Activated CD8-positive, alpha-beta T cell treated with anti-CD3 and anti-CD28 coated beads, Interleukin-2, amount 10 ng/mL, durations not matched to agents 7 days and 5 days (primary cell): ENCODE measurements at regions not wholly inside any gene's neighbourhood (a gene's known extent, or its start where the extent isn't known, plus 50 kb on each side); places are given as distances from the start of the nearest gene placed in this dataset.

ENCODE experiments used
- ATAC-seq: fragments of 150-1000 bp; cut with Tn5 transposase; one replicate; pipeline ENCODE4 v1.10.0; 2021; ENCODE audit warnings: moderate library complexity
- CTCF ChIA-PET: fragments of 350-600 bp; sonication (Branson Sonifier 250); formaldehyde crosslinking; loops from one replicate; lab custom pipeline; 2021; ENCODE audit warnings: antibody characterized with exemption; lab: Charles Lee
- POLR2A ChIA-PET: fragments of 350-600 bp; sonication (Branson Sonifier 250); formaldehyde crosslinking; loops from one replicate; lab custom pipeline; 2021; ENCODE audit warnings: antibody characterized with exemption; lab: Charles Lee
- DNase-seq: peaks from one replicate; pipeline ENCODE4 v3.0.0-alpha.2; 2020
- H3K27ac Mint-ChIP-seq: one replicate; pipeline ENCODE4 v1.8.0; 2021; ENCODE audit warnings: mild to moderate bottlenecking, mixed read lengths
- H3K27me3 Mint-ChIP-seq: one replicate; pipeline ENCODE4 v1.8.0; 2021; ENCODE audit warnings: low read depth, mixed read lengths
- H3K36me3 Mint-ChIP-seq: one replicate; pipeline ENCODE4 v1.8.0; 2021; ENCODE audit warnings: low read depth, mixed read lengths
- H3K4me1 Mint-ChIP-seq: one replicate; pipeline ENCODE4 v1.8.0; 2021; ENCODE audit warnings: low read depth, mixed read lengths
- H3K4me3 Mint-ChIP-seq: one replicate; pipeline ENCODE4 v1.8.0; 2021; ENCODE audit warnings: mild to moderate bottlenecking, mixed read lengths
- H3K9me3 Mint-ChIP-seq: one replicate; pipeline ENCODE4 v1.8.0; 2022; ENCODE audit warnings: mixed read lengths; ENCODE audit not compliant: insufficient read depth

GRCh38 chr3:166481340-166481739 lies 644.1 kb upstream of the BCHE start:
- Mint-ChIP-seq H3K4me1 (no peaks in the 10 kb centered on the region), H3K27me3 (no peaks in the 10 kb centered on the region), H3K27ac (no peak overlapping the region), H3K36me3 (no peaks in the 10 kb centered on the region), H3K9me3 (peaks cover 24% of the 10 kb centered on the region), H3K4me3 (no peak overlapping the region)
- no peak for ATAC-seq
- CTCF ChIA-PET = no interaction called here
- POLR2A ChIA-PET = no interaction called here
- no peak for DNase-seq

GRCh38 chr3:166478356-166478755 lies 641.1 kb upstream of the BCHE start:
- no peaks in the 10 kb centered on the region for H3K36me3 Mint-ChIP-seq
- no peak overlapping the region for H3K4me3 Mint-ChIP-seq
- H3K27ac Mint-ChIP-seq = no peak overlapping the region
- CTCF ChIA-PET = no interaction called here
- POLR2A ChIA-PET = no interaction called here
- DNase-seq (no peak), ATAC-seq (no peak)
- peaks cover 16% of the 10 kb centered on the region for H3K9me3 Mint-ChIP-seq
- no peaks in the 10 kb centered on the region for H3K27me3 Mint-ChIP-seq
- H3K4me1 Mint-ChIP-seq = no peaks in the 10 kb centered on the region

- no peaks in the 10 kb centered on the region for H3K27me3 Mint-ChIP-seq
- ChIA-PET CTCF (no interaction called here), POLR2A (no interaction called here)
- H3K36me3 Mint-ChIP-seq = no peaks in the 10 kb centered on the region
- no peaks in the 10 kb centered on the region for H3K9me3 Mint-ChIP-seq
- ATAC-seq (no peak), DNase-seq (no peak)
- no peak overlapping the region for H3K27ac Mint-ChIP-seq
- no peaks in the 10 kb centered on the region for H3K4me1 Mint-ChIP-seq
- no peak overlapping the region for H3K4me3 Mint-ChIP-seq
These were observed 636.3 kb upstream of the BCHE start for GRCh38 chr3:166473501-166473900.

- ATAC-seq = no peak
- Mint-ChIP-seq H3K36me3 (no peaks in the 10 kb centered on the region), H3K27ac (no peak overlapping the region), H3K4me1 (no peaks in the 10 kb centered on the region), H3K9me3 (peaks cover 4% of the 10 kb centered on the region), H3K4me3 (no peak overlapping the region), H3K27me3 (no peaks in the 10 kb centered on the region)
- POLR2A ChIA-PET = no interaction called here
- CTCF ChIA-PET = no interaction called here
- DNase-seq = no peak
These were observed 634.8 kb upstream of the BCHE start for GRCh38 chr3:166472015-166472414.

- Mint-ChIP-seq H3K36me3 (no peaks in the 10 kb centered on the region), H3K4me1 (no peaks in the 10 kb centered on the region), H3K27ac (no peak overlapping the region), H3K27me3 (no peaks in the 10 kb centered on the region), H3K9me3 (peaks cover 4% of the 10 kb centered on the region), H3K4me3 (no peak overlapping the region)
- DNase-seq = no peak
- ChIA-PET POLR2A (no interaction called here), CTCF (no interaction called here)
- no peak for ATAC-seq
These were observed 634.0 kb upstream of the BCHE start for GRCh38 chr3:166471074-166471767.

GRCh38 chr3:166462891-166463470 lies 625.8 kb upstream of the BCHE start:
- no peak for DNase-seq
- ATAC-seq = no peak
- H3K4me1 Mint-ChIP-seq = no peaks in the 10 kb centered on the region
- ChIA-PET POLR2A (no interaction called here), CTCF (no interaction called here)
- H3K4me3 Mint-ChIP-seq = no peak overlapping the region
- no peak overlapping the region for H3K27ac Mint-ChIP-seq
- peaks cover 12% of the 10 kb centered on the region for H3K9me3 Mint-ChIP-seq
- no peaks in the 10 kb centered on the region for H3K27me3 Mint-ChIP-seq
- H3K36me3 Mint-ChIP-seq = no peaks in the 10 kb centered on the region

GRCh38 chr3:166461626-166462025 lies 624.4 kb upstream of the BCHE start:
- DNase-seq (no peak), ATAC-seq (no peak)
- H3K27ac Mint-ChIP-seq = no peak overlapping the region
- ChIA-PET CTCF (no interaction called here), POLR2A (no interaction called here)
- no peaks in the 10 kb centered on the region for H3K4me1 Mint-ChIP-seq
- H3K27me3 Mint-ChIP-seq = no peaks in the 10 kb centered on the region
- H3K4me3 Mint-ChIP-seq = no peak overlapping the region
- H3K36me3 Mint-ChIP-seq = no peaks in the 10 kb centered on the region
- peaks cover 8% of the 10 kb centered on the region for H3K9me3 Mint-ChIP-seq

- Mint-ChIP-seq H3K9me3 (peaks cover 8% of the 10 kb centered on the region), H3K27me3 (no peaks in the 10 kb centered on the region), H3K4me3 (no peak overlapping the region), H3K4me1 (no peaks in the 10 kb centered on the region), H3K27ac (no peak overlapping the region), H3K36me3 (no peaks in the 10 kb centered on the region)
- no peak for DNase-seq
- ATAC-seq = no peak
- ChIA-PET POLR2A (no interaction called here), CTCF (no interaction called here)
These were observed 620.2 kb upstream of the BCHE start for GRCh38 chr3:166457382-166457781.

GRCh38 chr3:166456286-166456685 lies 619.1 kb upstream of the BCHE start:
- Mint-ChIP-seq H3K36me3 (no peaks in the 10 kb centered on the region), H3K27me3 (no peaks in the 10 kb centered on the region), H3K9me3 (peaks cover 3% of the 10 kb centered on the region), H3K4me3 (no peak overlapping the region), H3K27ac (no peak overlapping the region), H3K4me1 (no peaks in the 10 kb centered on the region)
- DNase-seq = no peak
- POLR2A ChIA-PET = no interaction called here
- CTCF ChIA-PET = no interaction called here
- ATAC-seq = no peak

- no peak overlapping the region for H3K27ac Mint-ChIP-seq
- H3K4me3 Mint-ChIP-seq = no peak overlapping the region
- ChIA-PET CTCF (no interaction called here), POLR2A (no interaction called here)
- no peaks in the 10 kb centered on the region for H3K9me3 Mint-ChIP-seq
- H3K36me3 Mint-ChIP-seq = no peaks in the 10 kb centered on the region
- DNase-seq = no peak
- no peak for ATAC-seq
- H3K27me3 Mint-ChIP-seq = no peaks in the 10 kb centered on the region
- H3K4me1 Mint-ChIP-seq = no peaks in the 10 kb centered on the region
These were observed 618.5 kb upstream of the BCHE start for GRCh38 chr3:166455744-166456143.

- ATAC-seq (no peak), DNase-seq (no peak)
- no peaks in the 10 kb centered on the region for H3K36me3 Mint-ChIP-seq
- ChIA-PET CTCF (no interaction called here), POLR2A (no interaction called here)
- no peak overlapping the region for H3K4me3 Mint-ChIP-seq
- H3K9me3 Mint-ChIP-seq = no peaks in the 10 kb centered on the region
- no peaks in the 10 kb centered on the region for H3K4me1 Mint-ChIP-seq
- H3K27me3 Mint-ChIP-seq = no peaks in the 10 kb centered on the region
- no peak overlapping the region for H3K27ac Mint-ChIP-seq
These were observed 616.3 kb upstream of the BCHE start for GRCh38 chr3:166453478-166453877.

- no peaks in the 10 kb centered on the region for H3K27me3 Mint-ChIP-seq
- ATAC-seq (no peak), DNase-seq (no peak)
- H3K27ac Mint-ChIP-seq = no peak overlapping the region
- no peaks in the 10 kb centered on the region for H3K36me3 Mint-ChIP-seq
- ChIA-PET POLR2A (no interaction called here), CTCF (no interaction called here)
- H3K9me3 Mint-ChIP-seq = no peaks in the 10 kb centered on the region
- no peaks in the 10 kb centered on the region for H3K4me1 Mint-ChIP-seq
- no peak overlapping the region for H3K4me3 Mint-ChIP-seq
These were observed 614.8 kb upstream of the BCHE start for GRCh38 chr3:166451997-166452396.

GRCh38 chr3:166447513-166447912 lies 610.3 kb upstream of the BCHE start:
- H3K4me1 Mint-ChIP-seq = no peaks in the 10 kb centered on the region
- POLR2A ChIA-PET = no interaction called here
- no peak overlapping the region for H3K27ac Mint-ChIP-seq
- H3K27me3 Mint-ChIP-seq = no peaks in the 10 kb centered on the region
- DNase-seq (no peak), ATAC-seq (no peak)
- H3K9me3 Mint-ChIP-seq = no peaks in the 10 kb centered on the region
- CTCF ChIA-PET = no interaction called here
- no peaks in the 10 kb centered on the region for H3K36me3 Mint-ChIP-seq
- no peak overlapping the region for H3K4me3 Mint-ChIP-seq
